HepG2 (cell line): ENCODE measurements at regions not wholly inside any gene's neighbourhood (a gene's known extent, or its start where the extent isn't known, plus 50 kb on each side); places are given as distances from the start of the nearest gene placed in this dataset.

ENCODE experiments used
- ATAC-seq: fragments of 200-7000 bp; cut with Tn5 transposase; 3 replicates; pipeline ENCODE4 v1.9.1; 2020; ENCODE audit warnings: mild to moderate bottlenecking, moderate library complexity
- BruUV-seq: library from RNA; stranded (reverse); fragments of 400-500 nt; replicated peaks from 2 replicates; lab custom pipeline; 2021; lab: Mats Ljungman, UMichigan
- CTCF ChIA-PET: fragments of 300-600 bp; formaldehyde crosslinking; extraction: SDS; loops from one replicate; lab custom pipeline; 2021; ENCODE audit warnings: low total read pairs, inconsistent platforms, low intra/inter-chr PET ratio; lab: Yijun Ruan, JAX
- POLR2A ChIA-PET: fragments of 350-600 bp; sonication (Branson Sonifier 250); formaldehyde crosslinking; loops from one replicate; lab custom pipeline; 2020; ENCODE audit warnings: antibody characterized with exemption, inconsistent platforms; lab: Yijun Ruan, JAX
- DNase-seq: peaks from one replicate; pipeline ENCODE4 v3.0.0-alpha.2; 2015; ENCODE audit warnings: low spot score
- FAIRE-seq: peaks from 3 replicates; lab custom pipeline; 2011; peaks lifted over from hg19 to GRCh38; lab: Jason Lieb, UNC
- H2AFZ ChIP-seq: one replicate; pipeline ENCODE4 v1.6.1; 2011; ENCODE audit warnings: low read length, inconsistent platforms
- H3K27ac ChIP-seq: fragments of 300-600 bp; 3 replicates; pipeline ENCODE4 v1.8.0; 2011; ENCODE audit warnings: mixed run types, mild to moderate bottlenecking, mixed read lengths, low read length, inconsistent platforms; ENCODE audit not compliant: insufficient read depth; ENCODE audit errors: extremely low read length
- H3K27me3 ChIP-seq, 2 experiments: fragments of 200-600 bp in 1 of 2; 2 replicates in 1 of 2; 3 replicates in 1 of 2; pipeline versions ENCODE4 v1.6.0 to v1.8.0; 2011; ENCODE audit warnings: low read length in 2 of 2, mild to moderate bottlenecking in 2 of 2, moderate library complexity in 2 of 2, inconsistent platforms in 1 of 2; ENCODE audit not compliant: insufficient read depth in 2 of 2, control insufficient read depth in 1 of 2
- H3K36me3 ChIP-seq, 2 experiments: fragments of 200-600 bp in 1 of 2; replicated peaks in 1 of 2; 2 replicates in 1 of 2; 3 replicates in 1 of 2; pipeline versions ENCODE4 v1.5.1 to v1.8.0; 2011; ENCODE audit warnings: low read length in 2 of 2, inconsistent platforms in 1 of 2; ENCODE audit not compliant: insufficient read depth in 2 of 2, control insufficient read depth in 1 of 2
- H3K4me1 ChIP-seq: 2 replicates; pipeline ENCODE4 v1.5.1; 2012; ENCODE audit warnings: low read length, inconsistent platforms; ENCODE audit not compliant: insufficient read depth
- H3K4me2 ChIP-seq: 2 replicates; pipeline ENCODE4 v1.6.0; 2011; ENCODE audit warnings: low read depth, low read length, inconsistent platforms
- H3K4me3 ChIP-seq, 3 experiments: fragments of 200-600 bp in 1 of 3; sonication (generic), shearing (Covaris generic) in 1 of 3; replicated peaks in 1 of 3; 2 replicates each; pipeline ENCODE4 v1.5.1; 2011 to 2016; ENCODE audit warnings: low read length in 3 of 3, inconsistent platforms in 2 of 3, low read depth in 2 of 3, mild to moderate bottlenecking in 2 of 3, control low read depth in 1 of 3, mixed read lengths in 1 of 3; ENCODE audit not compliant: insufficient read depth in 1 of 3
- H3K79me2 ChIP-seq: one replicate; pipeline ENCODE4 v1.6.1; 2011; ENCODE audit warnings: low read length, inconsistent platforms; ENCODE audit not compliant: insufficient read depth
- H3K9ac ChIP-seq: 2 replicates; pipeline ENCODE4 v1.6.0; 2011; ENCODE audit warnings: mild to moderate bottlenecking, low read depth, low read length, inconsistent platforms; ENCODE audit not compliant: insufficient read depth
- H3K9me3 ChIP-seq: 2 replicates; pipeline ENCODE4 v1.5.1; 2012; ENCODE audit warnings: mild to moderate bottlenecking, low read length
- H4K20me1 ChIP-seq: 2 replicates; pipeline ENCODE4 v1.6.0; 2011; ENCODE audit warnings: inconsistent platforms, mild to moderate bottlenecking, low read length, moderate library complexity; ENCODE audit not compliant: insufficient read depth
- CC2D1A ChIP-seq: sonication (generic); formaldehyde crosslinking; IDR thresholded peaks from 2 replicates; pipeline ENCODE4 v1.8.1; 2023; ENCODE audit warnings: mild to moderate bottlenecking, missing genetic modification reagents
- HINFP ChIP-seq: sonication (generic); formaldehyde crosslinking; IDR thresholded peaks from 2 replicates; pipeline ENCODE4 v1.4.0; 2020; ENCODE audit warnings: low read depth, mild to moderate bottlenecking, missing genetic modification reagents
- HMG20B ChIP-seq: conservative IDR thresholded peaks from 2 replicates; pipeline ENCODE4 v1.6.1; 2016; ENCODE audit warnings: missing genetic modification reagents, missing compliant biosample characterization
- MYNN ChIP-seq: sonication (generic); formaldehyde crosslinking; IDR thresholded peaks from 2 replicates; pipeline ENCODE4 v1.4.0; 2020; ENCODE audit warnings: mild to moderate bottlenecking, low read depth, missing genetic modification reagents
- RAD51 ChIP-seq: fragments of 450-650 bp; IDR thresholded peaks from 2 replicates; pipeline ENCODE4 v1.6.1; 2016; ENCODE audit warnings: borderline replicate concordance
- RELA ChIP-seq: sonication (generic); formaldehyde crosslinking; IDR thresholded peaks from 2 replicates; pipeline ENCODE4 v1.4.0; 2020; ENCODE audit warnings: missing genetic modification reagents
- RXRB ChIP-seq: IDR thresholded peaks from 2 replicates; pipeline ENCODE4 v1.6.1; 2016; ENCODE audit warnings: borderline replicate concordance, missing genetic modification reagents, missing compliant biosample characterization
- ZNF10 ChIP-seq: sonication (generic); formaldehyde crosslinking; IDR thresholded peaks from 2 replicates; pipeline ENCODE4 v1.4.0; 2020; ENCODE audit warnings: mild to moderate bottlenecking, low read depth, missing genetic modification reagents, borderline replicate concordance
- ZNF180 ChIP-seq: sonication (generic); formaldehyde crosslinking; IDR thresholded peaks from 2 replicates; pipeline ENCODE4 v1.4.0; 2020; ENCODE audit warnings: low read depth, missing genetic modification reagents, borderline replicate concordance
- ZNF800 ChIP-seq: sonication (generic); formaldehyde crosslinking; IDR thresholded peaks from 2 replicates; pipeline ENCODE4 v1.4.0; 2020; ENCODE audit warnings: missing genetic modification reagents
- WGBS: methylation state at CpG from one replicate; pipeline ENCODE4 v1.1.6; 2017; ENCODE audit warnings: low lambda C conversion rate; 5-methylcytosine and 5-hydroxymethylcytosine counted together
- in situ Hi-C: cut with HindIII; loops from 2 replicates; pipeline ENCODE4 v1.10.0; 2017; ENCODE audit warnings: low pct_unique_long_range_greater_than_20kb; ENCODE audit not compliant: extremely low pct_ligation_motif_present
- intact Hi-C: fragments of 100-400 bp; cut with micrococcal nuclease; formaldehyde crosslinking; loops from one replicate; pipeline ENCODE4 v1.10.0; 2022; ENCODE audit not compliant: unreplicated experiment
- TF ChIP-seq, protein P1 (sequence below): sonication (generic); formaldehyde crosslinking; conservative IDR thresholded peaks from 2 replicates; pipeline ENCODE4 v1.8.0; 2022; ENCODE audit warnings: mild to moderate bottlenecking, moderate library complexity, missing genetic modification reagents
- TF ChIP-seq, protein P2 (sequence below): sonication (generic); formaldehyde crosslinking; IDR thresholded peaks from 2 replicates; pipeline ENCODE4 v1.4.0; 2020; ENCODE audit warnings: missing genetic modification reagents, borderline replicate concordance

- TF ChIP-seq, protein P1, sequence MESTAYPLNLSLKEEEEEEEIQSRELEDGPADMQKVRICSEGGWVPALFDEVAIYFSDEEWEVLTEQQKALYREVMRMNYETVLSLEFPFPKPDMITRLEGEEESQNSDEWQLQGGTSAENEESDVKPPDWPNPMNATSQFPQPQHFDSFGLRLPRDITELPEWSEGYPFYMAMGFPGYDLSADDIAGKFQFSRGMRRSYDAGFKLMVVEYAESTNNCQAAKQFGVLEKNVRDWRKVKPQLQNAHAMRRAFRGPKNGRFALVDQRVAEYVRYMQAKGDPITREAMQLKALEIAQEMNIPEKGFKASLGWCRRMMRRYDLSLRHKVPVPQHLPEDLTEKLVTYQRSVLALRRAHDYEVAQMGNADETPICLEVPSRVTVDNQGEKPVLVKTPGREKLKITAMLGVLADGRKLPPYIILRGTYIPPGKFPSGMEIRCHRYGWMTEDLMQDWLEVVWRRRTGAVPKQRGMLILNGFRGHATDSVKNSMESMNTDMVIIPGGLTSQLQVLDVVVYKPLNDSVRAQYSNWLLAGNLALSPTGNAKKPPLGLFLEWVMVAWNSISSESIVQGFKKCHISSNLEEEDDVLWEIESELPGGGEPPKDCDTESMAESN (CRISPR knock-in tag): no peak
- TF ChIP-seq ZNF180 (CRISPR knock-in tag): no peak
- TF ChIP-seq HINFP (CRISPR knock-in tag): no peak
Measured at GRCh38 chr1:5227114-5227513, 572.7 kb downstream of the AJAP1 start (continued).

DNA sequence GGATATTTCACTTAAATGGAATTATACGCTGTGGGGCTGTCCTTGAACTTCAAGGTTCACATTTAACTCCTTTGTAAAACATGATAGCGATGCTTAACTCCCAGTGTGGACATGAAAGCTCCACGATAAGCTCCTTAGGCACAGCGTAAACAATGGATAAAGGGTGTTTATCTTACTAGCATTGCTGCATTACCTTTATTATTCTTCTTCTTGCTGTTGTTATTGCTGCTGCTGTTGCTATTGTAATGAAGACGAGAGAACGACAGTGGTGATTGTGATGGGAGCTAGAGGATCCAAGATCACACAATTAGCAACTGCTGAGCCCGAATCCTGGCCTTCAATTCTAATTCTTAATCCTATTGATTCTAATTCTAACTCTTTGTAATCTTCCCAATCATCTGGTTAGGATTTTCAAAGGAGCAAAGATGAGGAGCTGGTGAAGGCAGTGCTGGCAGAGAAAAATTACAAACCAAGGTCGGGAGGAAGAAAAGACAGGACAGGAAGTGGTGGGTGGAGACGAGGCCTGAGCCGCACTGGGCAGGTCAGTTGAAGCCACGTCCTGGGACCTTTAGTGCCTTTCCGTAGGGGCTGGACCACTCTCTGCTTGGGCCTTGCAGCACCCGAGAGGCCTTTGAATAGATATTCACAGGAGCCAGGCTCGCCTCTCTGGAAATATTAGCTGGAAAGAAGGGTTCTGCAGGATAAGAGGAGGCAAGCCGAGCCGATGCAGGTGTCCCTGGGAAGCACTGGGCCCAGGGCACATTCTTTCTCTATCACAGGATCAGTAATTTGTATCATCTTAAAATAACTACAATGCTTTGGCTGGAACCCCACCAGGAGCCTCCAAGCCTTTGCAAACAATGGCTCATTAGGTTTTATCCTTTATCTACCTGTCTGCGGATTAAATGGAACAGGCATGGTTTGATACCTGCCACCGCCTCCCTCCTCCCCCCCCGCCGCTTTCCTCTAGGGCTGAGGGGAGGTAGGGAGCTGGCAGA, 571.6 kb downstream of the AJAP1 start:
- ATAC-seq (no peak), FAIRE-seq (no peak), DNase-seq (no peak)
- no peaks in the 10 kb centered on the region for H3K79me2 ChIP-seq
- H3K9me3 ChIP-seq: no peaks in the 10 kb centered on the region
- H2AFZ ChIP-seq: no peak overlapping the region
- intact Hi-C loops (no loop called here), in situ Hi-C loops (no loop called here)
- no peak overlapping the region for H3K4me3 ChIP-seq
- POLR2A ChIA-PET: no interaction called here
- H4K20me1 ChIP-seq: no peaks in the 10 kb centered on the region
- no peaks in the 10 kb centered on the region for H3K36me3 ChIP-seq
- CTCF ChIA-PET: no interaction called here
- WGBS: 7% methylated on average over 13 of the region's 20 CpGs
- H3K27me3 ChIP-seq: peaks cover 0 to 4% of the 10 kb centered on the region in 2 experiments; a peak in 1 of 5 replicates
- no peak overlapping the region for H3K9ac ChIP-seq
- no peak overlapping the region for H3K4me2 ChIP-seq
- no peak overlapping the region for H3K27ac ChIP-seq
- BruUV-seq: no TSS peak
- H3K4me1 ChIP-seq: no peaks in the 10 kb centered on the region
- no peak for TF ChIP-seq HMG20B
- TF ChIP-seq ZNF800 (CRISPR knock-in tag): no peak
- TF ChIP-seq, protein P2, sequence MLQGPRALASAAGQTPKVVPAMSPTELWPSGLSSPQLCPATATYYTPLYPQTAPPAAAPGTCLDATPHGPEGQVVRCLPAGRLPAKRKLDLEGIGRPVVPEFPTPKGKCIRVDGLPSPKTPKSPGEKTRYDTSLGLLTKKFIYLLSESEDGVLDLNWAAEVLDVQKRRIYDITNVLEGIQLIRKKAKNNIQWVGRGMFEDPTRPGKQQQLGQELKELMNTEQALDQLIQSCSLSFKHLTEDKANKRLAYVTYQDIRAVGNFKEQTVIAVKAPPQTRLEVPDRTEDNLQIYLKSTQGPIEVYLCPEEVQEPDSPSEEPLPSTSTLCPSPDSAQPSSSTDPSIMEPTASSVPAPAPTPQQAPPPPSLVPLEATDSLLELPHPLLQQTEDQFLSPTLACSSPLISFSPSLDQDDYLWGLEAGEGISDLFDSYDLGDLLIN: no peak
- TF ChIP-seq MYNN (CRISPR knock-in tag): no peak
- TF ChIP-seq ZNF10 (CRISPR knock-in tag): no peak
- no peak for TF ChIP-seq RXRB (CRISPR knock-in tag)
- TF ChIP-seq RELA (CRISPR knock-in tag): no peak
- TF ChIP-seq RAD51: no peak
- TF ChIP-seq CC2D1A (CRISPR knock-in tag): no peak
